Smooth muscle cell (in vitro differentiated cells): ENCODE measurements at regions not wholly inside any gene's neighbourhood (a gene's known extent, or its start where the extent isn't known, plus 50 kb on each side); places are given as distances from the start of the nearest gene placed in this dataset.

Source experiments
- DNase-seq: peaks from one replicate; lab custom pipeline; 2025; ENCODE audit not compliant: unreplicated experiment; lab: John Stamatoyannopoulos, UW
- H2AFZ ChIP-seq: fragments of 200-600 bp; sonication (generic); 2 replicates; pipeline ENCODE4 v1.6.0; 2016; ENCODE audit warnings: antibody characterized with exemption, low read depth, mild to moderate bottlenecking
- H3F3A ChIP-seq: fragments of 200-600 bp; sonication (generic); 2 replicates; pipeline ENCODE4 v1.6.0; 2017; ENCODE audit warnings: antibody characterized with exemption, low read depth
- H3K27ac ChIP-seq: fragments of 200-600 bp; sonication (generic); 2 replicates; pipeline ENCODE4 v1.5.1; 2016; ENCODE audit warnings: low read depth, mild to moderate bottlenecking
- H3K27me3 ChIP-seq: fragments of 200-600 bp; sonication (generic); 2 replicates; pipeline ENCODE4 v1.6.1; 2016; ENCODE audit warnings: low read depth, mild to moderate bottlenecking
- H3K36me3 ChIP-seq: fragments of 200-600 bp; sonication (generic); 2 replicates; pipeline ENCODE4 v1.5.1; 2016; ENCODE audit warnings: low read depth
- H3K4me1 ChIP-seq: fragments of 200-600 bp; sonication (generic); 2 replicates; pipeline ENCODE4 v1.5.1; 2016; ENCODE audit warnings: low read depth
- H3K4me2 ChIP-seq: fragments of 200-600 bp; sonication (generic); 2 replicates; pipeline ENCODE4 v1.6.0; 2016; ENCODE audit warnings: mild to moderate bottlenecking
- H3K4me3 ChIP-seq: fragments of 200-600 bp; sonication (generic); 2 replicates; pipeline ENCODE4 v1.5.1; 2016; ENCODE audit warnings: mild to moderate bottlenecking
- H3K79me2 ChIP-seq: fragments of 200-600 bp; sonication (generic); 2 replicates; pipeline ENCODE4 v1.6.0; 2016; ENCODE audit warnings: low read depth, mild to moderate bottlenecking
- H3K9ac ChIP-seq: fragments of 200-600 bp; sonication (generic); 2 replicates; pipeline ENCODE4 v1.6.0; 2016; ENCODE audit warnings: low read depth
- H3K9me3 ChIP-seq: fragments of 200-600 bp; sonication (generic); replicated peaks from 2 replicates; pipeline ENCODE4 v1.5.1; 2016; ENCODE audit warnings: low read depth
- H4K20me1 ChIP-seq: fragments of 200-600 bp; sonication (generic); 2 replicates; pipeline ENCODE4 v1.6.0; 2016; ENCODE audit warnings: low read depth
- CTCF ChIP-seq: fragments of 200-600 bp; sonication (generic); IDR thresholded peaks from 2 replicates; pipeline ENCODE4 v1.5.1; 2017; ENCODE audit warnings: borderline replicate concordance, mild to moderate bottlenecking, antibody characterized with exemption; ENCODE audit not compliant: insufficient read depth, poor library complexity, severe bottlenecking
- WGBS: methylation state at CpG from one replicate; pipeline ENCODE4 v1.1.7; 2016; ENCODE audit warnings: low lambda C conversion rate; 5-methylcytosine and 5-hydroxymethylcytosine counted together

- Histone ChIP-seq H3K4me2 (no peak overlapping the region), H3K4me1 (no peaks in the 10 kb centered on the region), H3K27ac (no peak overlapping the region), H3K27me3 (no peaks in the 10 kb centered on the region), H3K36me3 (no peaks in the 10 kb centered on the region), H3K9ac (no peak overlapping the region), H3F3A (no peaks in the 10 kb centered on the region), H3K4me3 (no peak overlapping the region), H3K9me3 (peaks cover 4% of the 10 kb centered on the region), H4K20me1 (no peaks in the 10 kb centered on the region), H2AFZ (no peak overlapping the region), H3K79me2 (no peaks in the 10 kb centered on the region)
- no peak for TF ChIP-seq CTCF
- WGBS = 87% methylated on average over 2 of the region's 2 CpGs
- DNase-seq = no peak
Measured at GRCh38 chrX:132270021-132270420, 50.8 kb upstream of the RAP2C start.
